Adipocyte (in vitro differentiated cells): ENCODE measurements at regions not wholly inside any gene's neighbourhood (a gene's known extent, or its start where the extent isn't known, plus 50 kb on each side); places are given as distances from the start of the nearest gene placed in this dataset.

Source experiments
- DNase-seq: peaks from one replicate; pipeline ENCODE4 v3.0.0-alpha.2; 2015; ENCODE audit warnings: low read depth
- H3K27me3 ChIP-seq: replicated peaks from 2 replicates; pipeline ENCODE4 v1.7.0; 2013; ENCODE audit warnings: mild to moderate bottlenecking, low read length, moderate library complexity; ENCODE audit not compliant: control insufficient read depth, insufficient read depth
- H3K36me3 ChIP-seq: 2 replicates; pipeline ENCODE4 v1.7.0; 2013; ENCODE audit warnings: low read length, mild to moderate bottlenecking, moderate library complexity; ENCODE audit not compliant: control insufficient read depth, insufficient read depth, severe bottlenecking
- H3K4me1 ChIP-seq: 2 replicates; pipeline ENCODE4 v1.7.0; 2013; ENCODE audit warnings: mild to moderate bottlenecking, low read length, moderate library complexity; ENCODE audit not compliant: control insufficient read depth, insufficient read depth
- H3K4me3 ChIP-seq: 2 replicates; pipeline ENCODE4 v1.7.0; 2013; ENCODE audit warnings: mild to moderate bottlenecking, low read length, moderate library complexity
- H3K9ac ChIP-seq: 2 replicates; pipeline ENCODE4 v1.7.0; 2013; ENCODE audit warnings: mild to moderate bottlenecking, low read length, moderate library complexity
- H3K9me3 ChIP-seq: 2 replicates; pipeline ENCODE4 v1.7.0; 2013; ENCODE audit warnings: mild to moderate bottlenecking, low read length, moderate library complexity; ENCODE audit not compliant: control insufficient read depth

- no peak overlapping the region for H3K9ac ChIP-seq
- H3K4me3 ChIP-seq: no peak overlapping the region
- H3K36me3 ChIP-seq: no peaks in the 10 kb centered on the region
- H3K4me1 ChIP-seq: no peaks in the 10 kb centered on the region
- no peaks in the 10 kb centered on the region for H3K27me3 ChIP-seq
- peaks cover 3% of the 10 kb centered on the region for H3K9me3 ChIP-seq
- DNase-seq: no peak
Measured at GRCh38 chr3:61311044-61311443, 59.8 kb upstream of the FHIT start.

DNA sequence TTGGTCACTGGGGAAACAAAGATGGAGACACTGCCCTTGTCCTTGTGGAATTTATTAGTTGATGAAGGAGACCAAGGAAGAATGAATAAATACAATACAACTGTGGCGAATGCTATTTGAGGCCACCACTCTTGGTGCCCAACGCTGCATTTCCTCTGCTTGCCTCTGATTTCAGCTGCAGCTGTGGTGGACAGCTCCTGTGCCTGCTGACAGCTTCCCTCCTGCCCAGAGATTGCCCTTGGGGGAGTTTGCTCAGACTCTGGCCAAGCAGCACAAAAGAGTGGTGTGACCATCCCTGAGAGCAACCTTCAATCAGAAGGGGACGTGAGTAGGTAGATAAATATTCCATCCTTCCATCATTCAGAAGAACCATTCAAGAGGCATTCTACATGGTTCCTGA lies 64.6 kb upstream of the FHIT start:
- peak; percentile 3 for DNase-seq
- H3K36me3 ChIP-seq: no peaks in the 10 kb centered on the region
- H3K4me1 ChIP-seq: no peaks in the 10 kb centered on the region
- no peaks in the 10 kb centered on the region for H3K27me3 ChIP-seq
- H3K9me3 ChIP-seq: no peaks in the 10 kb centered on the region
- no peak overlapping the region for H3K4me3 ChIP-seq
- H3K9ac ChIP-seq: no peak overlapping the region

GRCh38 chr3:61323094-61323493 lies 71.8 kb upstream of the FHIT start:
- Histone ChIP-seq H3K4me3 (no peak overlapping the region), H3K4me1 (no peaks in the 10 kb centered on the region), H3K36me3 (no peaks in the 10 kb centered on the region), H3K9ac (no peak overlapping the region), H3K27me3 (no peaks in the 10 kb centered on the region), H3K9me3 (no peaks in the 10 kb centered on the region)
- no peak for DNase-seq

DNA sequence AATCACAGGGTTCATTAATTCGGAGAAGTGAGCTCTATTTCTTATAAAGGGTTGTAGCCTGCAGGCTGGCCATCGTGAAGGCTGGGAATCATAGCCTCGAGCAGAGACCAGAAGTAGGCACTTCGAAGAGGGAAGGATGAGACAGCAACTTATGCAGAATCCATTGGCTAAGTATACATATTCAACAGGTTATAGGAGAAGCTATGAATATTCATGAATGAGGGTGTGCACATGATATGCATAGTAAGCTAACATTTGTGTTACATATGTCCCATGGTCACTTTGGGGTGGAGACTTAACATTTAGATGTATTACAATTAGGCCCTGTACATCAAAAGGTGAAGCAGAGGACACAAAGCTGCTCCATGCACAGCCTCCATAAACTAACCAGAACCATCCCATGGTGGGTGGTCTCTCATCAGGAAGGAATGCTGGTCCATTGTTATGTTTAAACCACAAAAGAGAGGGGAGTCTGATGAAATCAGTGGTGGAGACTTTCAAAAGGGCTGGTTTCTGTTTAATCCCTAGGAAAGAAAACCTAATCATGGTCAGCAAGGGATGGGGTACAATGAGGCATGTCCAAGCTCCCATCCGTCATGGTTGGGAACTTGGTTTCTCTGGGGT lies 80.8 kb upstream of the FHIT start:
- Histone ChIP-seq H3K4me3 (no peak overlapping the region), H3K4me1 (no peaks in the 10 kb centered on the region), H3K9ac (no peak overlapping the region), H3K36me3 (no peaks in the 10 kb centered on the region), H3K9me3 (peaks cover 3% of the 10 kb centered on the region), H3K27me3 (no peaks in the 10 kb centered on the region)
- no peak for DNase-seq

GRCh38 chr3:61333192-61333961 lies 82.1 kb upstream of the FHIT start:
- no peak for DNase-seq

DNA sequence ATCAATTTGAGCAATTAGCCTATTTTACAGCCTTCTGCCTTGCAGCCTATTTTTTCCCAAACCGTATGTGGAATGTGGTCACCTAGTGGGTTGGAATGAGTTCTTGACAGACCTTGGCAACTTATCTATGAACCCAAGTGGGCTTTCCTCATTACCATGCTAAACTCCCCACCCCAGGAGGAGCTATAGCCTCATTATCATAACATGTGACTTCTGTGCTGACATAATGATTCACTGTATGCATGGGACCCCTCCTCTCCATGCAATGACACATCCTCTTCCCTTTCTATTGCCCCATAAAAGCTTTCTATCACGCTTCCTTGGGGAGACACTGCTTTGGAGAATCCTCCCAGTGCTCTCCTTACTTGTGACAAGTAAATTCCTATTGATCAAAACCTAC lies 83.5 kb upstream of the FHIT start:
- H3K4me3 ChIP-seq: no peak overlapping the region
- no peak overlapping the region for H3K9ac ChIP-seq
- no peaks in the 10 kb centered on the region for H3K36me3 ChIP-seq
- DNase-seq: no peak
- H3K27me3 ChIP-seq: no peaks in the 10 kb centered on the region
- no peaks in the 10 kb centered on the region for H3K4me1 ChIP-seq
- H3K9me3 ChIP-seq: peaks cover 3% of the 10 kb centered on the region

More at GRCh38 chr3:61333192-61333961, 82.1 kb upstream of the FHIT start:
- Histone ChIP-seq H3K9me3 (peaks cover 3% of the 10 kb centered on the region), H3K9ac (no peak overlapping the region), H3K27me3 (no peaks in the 10 kb centered on the region), H3K36me3 (no peaks in the 10 kb centered on the region), H3K4me3 (no peak overlapping the region), H3K4me1 (no peaks in the 10 kb centered on the region)

GRCh38 chr3:61340931-61341461 lies 89.7 kb upstream of the FHIT start:
- DNase-seq: no peak
- Histone ChIP-seq H3K9ac (no peak overlapping the region), H3K36me3 (no peaks in the 10 kb centered on the region), H3K27me3 (no peaks in the 10 kb centered on the region), H3K4me3 (no peak overlapping the region), H3K4me1 (no peaks in the 10 kb centered on the region), H3K9me3 (no peaks in the 10 kb centered on the region)

DNA sequence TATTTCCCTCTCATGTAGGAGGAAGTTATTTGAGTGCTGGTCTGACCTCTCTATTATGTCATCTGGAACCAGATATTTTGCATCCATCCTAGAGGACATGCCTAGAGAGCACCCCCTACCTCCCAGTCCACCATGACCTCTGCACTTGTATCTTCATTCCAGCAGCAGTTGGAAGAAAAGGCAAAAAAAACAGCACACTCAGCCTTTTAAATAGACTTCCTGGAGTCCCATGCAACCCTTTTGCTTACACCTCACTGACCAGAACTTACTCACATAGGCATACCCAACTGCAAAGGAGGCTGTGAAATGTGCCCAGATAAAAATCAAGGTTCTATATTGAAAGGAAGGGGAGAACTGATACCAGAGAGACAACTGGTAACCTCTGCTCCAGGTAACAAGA lies 92.3 kb upstream of the FHIT start:
- no peak for DNase-seq
- H3K36me3 ChIP-seq: no peaks in the 10 kb centered on the region
- no peak overlapping the region for H3K9ac ChIP-seq
- H3K9me3 ChIP-seq: no peaks in the 10 kb centered on the region
- H3K4me1 ChIP-seq: no peaks in the 10 kb centered on the region
- no peak overlapping the region for H3K4me3 ChIP-seq
- H3K27me3 ChIP-seq: peaks cover 3% of the 10 kb centered on the region

DNA sequence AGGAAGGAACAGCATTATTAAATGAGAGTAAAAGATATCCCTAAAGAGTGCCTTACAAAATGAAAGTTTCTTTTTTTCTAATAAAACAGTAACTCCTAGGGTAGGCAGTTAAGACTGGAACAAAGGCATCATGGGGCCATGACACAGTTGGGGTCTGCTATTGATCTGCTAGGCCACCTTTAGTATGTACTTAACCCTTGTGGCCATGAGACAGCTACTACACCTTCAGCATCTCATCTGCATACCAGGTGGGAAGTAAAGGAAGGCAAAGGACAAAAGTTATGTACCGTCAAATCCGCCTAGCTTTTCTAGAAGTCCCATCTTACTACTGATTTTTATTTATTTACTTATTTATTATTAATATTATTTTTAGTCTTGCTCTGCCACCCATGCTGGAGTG lies 93.8 kb upstream of the FHIT start:
- no peak for DNase-seq
- no peak overlapping the region for H3K4me3 ChIP-seq
- no peaks in the 10 kb centered on the region for H3K4me1 ChIP-seq
- H3K9me3 ChIP-seq: no peaks in the 10 kb centered on the region
- no peak overlapping the region for H3K9ac ChIP-seq
- H3K36me3 ChIP-seq: no peaks in the 10 kb centered on the region
- H3K27me3 ChIP-seq: peaks cover 7% of the 10 kb centered on the region

DNA sequence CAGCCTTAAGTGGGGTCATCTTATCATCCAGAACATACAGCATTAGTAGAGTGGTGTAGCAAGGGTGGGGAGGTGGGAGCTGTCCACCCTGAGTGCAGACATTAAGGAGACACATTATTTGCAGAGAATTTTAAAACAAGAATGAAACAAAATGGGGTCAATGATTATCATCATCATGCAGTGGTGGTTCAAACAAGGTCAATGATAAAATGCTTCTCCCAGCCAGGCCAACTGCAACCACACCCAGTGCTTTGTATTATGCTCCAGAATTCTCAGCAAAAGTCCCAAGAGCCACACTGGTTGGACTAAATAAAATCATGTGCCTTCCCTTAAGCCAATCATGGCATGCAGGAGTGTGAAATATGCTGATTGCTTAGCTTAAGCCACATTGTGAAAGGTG lies 96.7 kb upstream of the FHIT start:
- Histone ChIP-seq H3K4me3 (no peak overlapping the region), H3K4me1 (no peaks in the 10 kb centered on the region), H3K9ac (no peak overlapping the region), H3K36me3 (no peaks in the 10 kb centered on the region), H3K27me3 (peaks cover 7% of the 10 kb centered on the region), H3K9me3 (no peaks in the 10 kb centered on the region)
- DNase-seq: no peak

DNA sequence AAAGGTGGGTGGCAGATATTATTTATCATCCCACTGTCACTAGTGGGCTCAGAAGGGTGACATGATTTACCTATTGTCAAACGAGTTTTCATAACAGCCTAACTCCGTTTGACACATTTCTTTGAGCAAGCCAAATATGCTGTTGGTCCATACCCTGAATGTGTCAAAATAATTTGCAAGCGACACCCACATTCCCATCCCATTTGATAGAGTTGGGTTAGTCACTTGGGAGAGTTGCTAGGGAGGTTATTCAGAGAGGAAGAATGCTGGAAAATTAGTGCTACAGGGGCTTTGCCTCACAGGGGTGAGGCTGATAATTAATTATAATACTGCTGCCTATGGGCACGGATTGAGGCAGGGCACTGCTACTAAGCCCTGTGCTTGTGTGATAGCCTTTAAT lies 98.5 kb upstream of the FHIT start:
- no peak overlapping the region for H3K4me3 ChIP-seq
- H3K4me1 ChIP-seq: no peaks in the 10 kb centered on the region
- H3K27me3 ChIP-seq: peaks cover 7% of the 10 kb centered on the region
- no peak for DNase-seq
- no peaks in the 10 kb centered on the region for H3K9me3 ChIP-seq
- H3K36me3 ChIP-seq: no peaks in the 10 kb centered on the region
- no peak overlapping the region for H3K9ac ChIP-seq
